Superior temporal gyrus (tissue), 1 donor: ENCODE measurements at regions not wholly inside any gene's neighbourhood (a gene's known extent, or its start where the extent isn't known, plus 50 kb on each side); places are given as distances from the start of the nearest gene placed in this dataset.

Experiments used
- DNase-seq: peaks from one replicate; pipeline ENCODE4 v3.0.0-alpha.2; 2016; ENCODE audit errors: extremely low spot score

DNA sequence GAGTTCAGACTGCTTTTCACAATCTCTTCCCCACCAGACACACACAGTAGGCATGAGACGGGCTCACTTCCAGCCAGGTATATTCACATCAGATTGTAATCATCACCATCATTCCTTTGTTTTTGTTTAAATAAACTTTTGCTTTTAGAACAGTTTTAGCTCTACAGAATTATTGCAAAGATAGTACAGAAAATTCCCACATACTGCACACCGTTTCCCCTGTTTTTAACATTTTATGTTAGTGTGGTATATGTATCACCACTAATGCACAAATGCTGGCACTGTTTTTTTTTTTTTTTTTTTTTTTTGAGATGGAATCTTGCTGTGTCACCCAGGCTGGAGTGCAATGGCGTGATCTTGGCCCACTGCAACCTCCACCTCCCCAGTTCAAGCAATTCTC is 83.3 kb upstream of the ANO1 start:
- DNase-seq: no peak

DNA sequence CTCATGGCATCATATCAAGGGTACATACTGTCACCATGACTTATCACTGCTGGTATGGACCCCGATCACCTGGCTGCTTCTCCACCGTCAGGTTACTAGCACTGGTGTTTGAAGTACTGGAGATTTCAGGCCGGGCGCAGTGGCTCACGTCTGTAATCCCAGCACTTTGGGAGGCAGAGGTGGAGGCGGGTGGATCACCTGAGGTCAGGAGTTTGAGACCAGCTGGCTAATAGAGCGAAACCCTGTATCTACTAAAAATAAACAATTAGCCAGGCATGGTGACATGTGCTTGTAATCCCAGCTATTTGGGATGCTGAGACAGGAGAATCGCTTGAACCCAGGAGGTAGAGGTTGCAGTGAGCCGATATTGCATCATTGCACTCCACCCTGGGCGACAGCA is 82.4 kb upstream of the ANO1 start:
- no peak for DNase-seq

DNA sequence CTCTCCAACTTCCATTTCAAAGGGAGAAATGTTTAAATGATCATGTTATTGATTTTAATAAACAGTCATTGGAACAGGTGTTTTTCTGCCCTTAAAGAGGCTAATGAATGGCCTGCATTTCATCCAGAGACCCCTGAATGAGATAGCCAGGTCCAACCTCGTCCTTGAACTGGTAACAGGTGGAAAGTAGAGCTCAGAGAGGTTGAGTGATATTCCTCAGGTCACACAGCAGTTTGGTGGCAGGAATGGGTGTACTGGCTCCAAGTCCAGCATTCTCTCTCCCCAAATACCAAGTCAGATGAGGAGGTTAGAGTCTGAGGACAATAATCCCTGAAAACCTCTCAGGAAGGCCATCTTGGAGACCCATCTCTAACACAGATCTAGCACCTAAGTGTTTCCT is 81.7 kb upstream of the ANO1 start:
- DNase-seq: no peak

DNA sequence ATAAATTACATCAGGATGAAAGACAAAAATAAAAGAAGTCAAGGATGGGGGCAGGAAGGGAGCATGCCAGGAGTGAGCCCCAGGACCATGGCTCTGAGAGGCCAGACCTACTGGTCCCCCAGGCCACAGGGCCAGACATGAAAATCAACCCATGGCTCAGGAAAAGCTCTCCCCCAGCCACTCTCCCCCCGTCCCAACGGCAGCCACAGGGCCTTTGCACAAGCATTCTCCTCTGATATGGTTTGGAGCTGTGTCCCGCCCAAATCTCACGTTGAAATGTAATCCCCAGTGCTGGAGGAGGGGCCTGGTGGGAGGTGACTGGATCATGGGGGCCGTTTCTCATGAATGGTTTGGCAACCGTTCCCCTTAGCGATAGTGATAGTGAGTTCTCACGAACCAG is 80.8 kb upstream of the ANO1 start:
- DNase-seq: no peak

DNA sequence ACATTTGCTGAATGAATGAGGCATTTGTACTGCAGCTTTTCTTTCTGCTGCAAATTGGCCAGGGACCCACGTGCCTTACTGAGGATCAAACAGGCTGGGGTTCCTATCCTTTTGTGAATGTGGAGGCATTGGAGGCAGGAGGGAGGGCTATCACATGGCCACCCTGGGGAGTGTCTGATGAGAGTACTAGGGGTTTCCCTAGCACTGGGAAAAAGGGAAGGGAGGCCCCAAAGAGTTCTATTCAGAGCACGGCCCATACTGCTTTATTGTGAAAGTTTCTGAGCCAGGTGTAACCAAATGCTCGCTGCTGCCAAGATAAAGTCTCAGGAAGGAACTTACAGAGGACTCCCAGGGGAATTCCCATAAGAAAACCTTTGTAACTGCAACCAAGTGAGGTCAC is 78.4 kb upstream of the ANO1 start:
- DNase-seq: no peak

DNA sequence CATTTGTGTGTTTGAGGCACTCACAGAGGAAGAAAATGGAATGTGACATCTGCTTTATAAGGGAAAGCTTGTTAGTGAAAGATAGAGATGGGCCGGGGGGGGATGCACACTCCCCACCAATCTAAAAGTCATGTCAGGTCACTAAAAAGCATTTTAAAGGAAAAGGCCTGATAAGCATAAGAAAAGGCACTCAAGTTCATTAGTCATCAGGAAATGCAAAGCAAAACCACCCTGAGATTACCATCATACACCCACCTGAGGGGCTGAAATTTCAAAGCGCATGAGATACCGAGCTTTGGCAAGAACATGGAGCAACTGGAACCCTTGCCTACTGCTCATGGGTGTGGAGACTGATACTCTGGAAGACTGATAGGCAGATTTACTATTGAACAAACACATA is 77.9 kb upstream of the ANO1 start:
- DNase-seq: no peak

DNA sequence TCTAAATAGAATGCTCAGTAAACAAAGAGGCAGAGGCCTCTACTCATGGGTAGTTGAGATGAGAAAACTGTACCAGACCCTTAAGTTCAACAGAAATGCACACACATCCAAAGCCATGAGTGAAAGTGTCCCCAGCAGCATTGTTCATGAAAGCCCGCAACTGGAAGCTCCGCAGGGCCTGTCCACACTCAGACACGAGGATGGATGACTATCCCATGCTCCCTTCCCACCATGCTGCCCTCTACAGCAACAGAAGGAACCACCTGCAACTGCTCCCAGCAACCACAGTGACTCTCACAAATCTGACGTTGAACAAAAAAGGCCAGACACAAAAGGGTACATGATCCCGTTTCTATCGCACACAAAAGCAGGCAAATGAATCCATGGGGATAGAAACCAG is 76.9 kb upstream of the ANO1 start:
- no peak for DNase-seq

DNA sequence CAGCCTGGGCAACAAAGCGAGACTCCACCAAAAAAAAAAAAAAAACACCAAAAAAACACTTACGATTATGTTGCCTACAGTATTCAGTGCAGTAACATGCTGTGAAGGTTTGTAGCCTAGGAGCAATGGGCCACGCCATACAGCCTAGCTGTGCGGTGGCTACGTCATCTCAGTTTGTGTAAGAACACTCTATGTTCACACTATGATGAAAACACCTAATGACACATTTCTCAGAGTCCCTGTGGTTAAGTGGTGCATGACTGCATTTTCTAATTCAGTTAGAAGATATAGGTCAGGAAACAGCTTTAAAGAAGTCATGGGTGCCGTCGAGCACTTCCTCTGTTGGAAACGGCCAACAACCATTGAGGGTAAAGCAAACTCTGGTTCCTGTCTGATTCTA is 75.7 kb upstream of the ANO1 start:
- no peak for DNase-seq

DNA sequence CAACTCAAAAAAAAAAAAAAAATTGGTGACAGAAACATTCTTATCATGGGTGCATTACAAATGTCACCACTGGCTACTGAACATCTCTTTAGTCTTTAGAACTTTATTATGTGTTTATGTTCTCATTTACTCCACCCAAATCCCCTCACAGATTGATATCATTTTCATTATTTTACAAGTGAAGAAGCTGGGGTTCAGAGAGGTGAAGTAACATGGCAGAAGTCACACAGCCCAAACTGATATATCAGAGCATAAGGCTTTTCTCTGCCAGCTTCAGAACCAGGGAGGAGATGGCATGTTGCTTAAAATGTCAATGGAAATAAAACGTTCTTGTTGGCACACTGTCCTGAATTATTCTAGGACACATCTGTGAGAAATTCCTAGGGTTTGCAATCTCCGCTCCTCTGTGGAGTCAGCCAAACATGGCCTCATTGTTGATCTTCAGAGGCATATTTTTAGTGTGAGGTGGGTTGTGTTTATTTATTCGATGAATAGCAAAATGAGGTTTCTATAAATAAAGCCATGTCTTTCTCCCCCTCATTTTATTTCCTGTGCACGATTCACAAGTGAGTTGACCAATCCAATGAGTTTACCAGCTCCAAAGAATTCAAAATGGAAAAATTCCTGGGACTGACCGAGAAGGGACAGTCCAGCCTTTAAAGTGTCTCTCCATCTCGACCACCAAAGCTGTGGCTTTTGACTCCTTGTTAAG is 72.9 kb upstream of the ANO1 start:
- DNase-seq: peak; percentile 26

DNA sequence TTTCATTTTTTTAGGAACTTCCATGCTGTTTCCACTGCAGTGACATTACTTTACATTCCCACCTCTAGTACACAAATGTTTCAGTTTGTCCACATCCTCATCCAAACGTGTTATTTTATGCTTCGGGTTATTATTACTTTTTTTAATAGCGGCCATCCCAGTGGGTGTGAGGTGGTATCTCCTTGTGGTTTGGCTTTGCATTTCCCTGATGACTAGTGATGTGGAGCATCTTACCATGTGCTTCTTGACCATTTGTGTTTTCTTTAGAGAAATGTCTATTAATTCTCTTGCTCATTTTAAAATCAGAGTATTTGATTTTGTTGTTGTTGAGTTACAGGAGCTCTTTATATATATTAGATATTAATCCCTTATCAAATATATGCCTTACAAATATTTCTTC is 70.3 kb upstream of the ANO1 start:
- DNase-seq: no peak

DNA sequence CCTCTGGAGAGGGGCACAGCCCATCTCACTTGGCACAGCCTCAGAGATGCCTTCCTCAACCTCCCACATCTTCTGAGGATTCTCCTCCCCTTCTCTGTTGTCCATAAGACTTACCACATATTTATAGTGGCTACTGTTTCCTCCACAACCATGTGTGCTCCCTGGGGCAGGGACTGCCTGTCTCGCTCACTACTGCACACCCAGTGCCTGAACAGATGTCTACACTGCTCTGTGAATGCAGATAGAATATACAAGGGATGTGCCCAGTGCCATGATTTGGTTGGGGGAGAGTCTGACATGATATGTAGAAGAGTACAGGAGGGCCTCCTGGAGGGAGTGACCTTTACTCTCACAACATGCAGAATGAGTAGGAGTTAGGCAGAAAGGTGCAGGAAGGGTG is 67.3 kb upstream of the ANO1 start:
- DNase-seq: no peak

DNA sequence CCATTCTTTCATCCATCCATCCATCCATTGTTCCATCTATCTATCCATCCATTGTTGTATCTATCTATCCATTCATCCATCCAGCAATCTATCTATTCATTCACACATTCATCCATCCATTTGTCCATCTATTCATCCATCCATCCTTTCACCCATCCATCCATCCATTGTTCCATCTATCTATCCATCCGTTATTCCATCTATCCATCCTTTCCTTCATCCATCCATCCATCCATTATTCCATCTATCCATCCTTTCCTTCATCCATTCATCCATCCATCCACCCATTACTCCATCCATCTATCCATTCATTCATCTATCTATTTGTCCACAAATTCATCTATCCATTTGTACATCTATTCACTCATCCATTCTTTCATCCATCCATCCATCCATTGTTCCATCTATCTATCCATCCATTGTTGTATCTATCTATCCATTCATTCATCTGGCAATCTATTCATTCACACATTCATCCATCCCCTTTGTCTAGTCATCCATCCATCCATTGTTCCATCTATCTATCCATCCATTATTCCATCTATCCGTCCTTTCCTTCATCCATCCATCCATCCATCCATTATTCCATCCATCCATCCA is 65.9 kb upstream of the ANO1 start:
- no peak for DNase-seq

DNA sequence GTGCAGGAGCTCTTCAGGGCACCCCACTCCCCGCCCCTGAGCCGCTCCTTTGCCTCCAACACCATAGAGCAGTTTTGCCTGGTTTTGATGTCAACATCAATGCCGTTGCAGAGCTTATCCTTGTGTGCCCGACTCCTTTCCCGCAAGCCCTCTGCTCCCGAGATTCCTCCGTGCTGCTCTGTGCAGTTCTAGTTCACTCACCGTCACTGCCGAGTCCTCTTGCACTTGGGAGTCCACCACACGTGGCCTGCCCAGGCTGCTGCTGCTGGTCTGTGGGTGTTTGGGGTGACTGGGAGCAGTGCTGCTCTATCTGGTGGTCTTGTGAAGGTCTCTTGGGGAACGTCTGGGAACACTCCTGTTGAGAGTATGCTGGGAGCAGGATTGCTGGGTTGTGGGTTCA is 63.8 kb upstream of the ANO1 start:
- no peak for DNase-seq

DNA sequence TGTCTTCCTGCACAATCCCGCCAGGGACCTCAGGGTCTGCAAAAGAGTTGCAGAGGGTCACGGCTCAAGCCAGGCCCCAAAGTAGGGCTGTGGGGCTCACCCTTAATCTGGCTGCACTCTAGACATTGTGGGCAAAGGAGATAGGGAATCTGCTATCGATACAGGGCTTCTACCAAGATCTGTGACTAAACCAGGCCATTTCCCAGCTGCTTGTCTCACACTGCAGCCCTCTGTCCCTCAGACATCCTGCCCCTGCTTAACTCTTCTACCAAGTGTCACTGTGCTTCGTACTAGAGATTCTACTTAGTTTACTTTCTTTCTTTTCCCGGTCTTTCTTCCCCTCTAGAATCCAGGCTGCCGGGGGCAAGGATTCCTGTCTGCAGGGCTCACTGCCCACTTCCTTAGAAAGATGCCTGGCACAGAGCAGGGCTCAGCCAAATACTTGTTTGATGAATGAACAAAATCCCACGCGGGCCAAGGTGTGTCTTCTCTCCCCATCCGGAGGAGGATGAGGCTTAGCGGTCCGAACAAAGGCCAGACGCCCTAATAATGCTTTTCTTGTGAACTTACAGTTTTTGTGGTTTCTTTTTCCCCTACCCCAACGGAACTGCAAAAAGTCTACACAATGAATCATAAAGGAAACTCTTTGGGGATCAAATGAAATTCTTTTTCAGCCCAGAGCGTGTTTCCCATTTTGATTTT is 61.3 kb upstream of the ANO1 start:
- no peak for DNase-seq

DNA sequence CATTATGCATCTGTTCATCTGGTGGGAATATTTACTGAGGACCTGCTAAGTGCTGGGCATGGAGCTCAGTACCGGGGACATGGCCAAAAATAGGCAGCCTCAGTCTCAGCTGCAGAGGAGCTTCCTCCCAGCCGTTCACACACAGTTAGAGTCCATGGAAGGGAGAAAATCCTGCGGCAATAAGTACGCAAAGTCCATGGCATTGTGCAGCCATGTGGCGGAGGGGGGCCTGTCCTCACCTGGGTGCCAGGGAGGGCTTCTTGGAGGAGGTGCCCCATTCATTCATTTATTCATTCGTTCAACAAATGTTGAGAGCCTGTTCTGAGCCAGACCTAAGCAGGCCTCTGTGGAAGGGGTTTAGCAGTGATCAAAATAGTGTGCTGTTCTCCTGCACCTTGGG is 59.3 kb upstream of the ANO1 start:
- DNase-seq: no peak

DNA sequence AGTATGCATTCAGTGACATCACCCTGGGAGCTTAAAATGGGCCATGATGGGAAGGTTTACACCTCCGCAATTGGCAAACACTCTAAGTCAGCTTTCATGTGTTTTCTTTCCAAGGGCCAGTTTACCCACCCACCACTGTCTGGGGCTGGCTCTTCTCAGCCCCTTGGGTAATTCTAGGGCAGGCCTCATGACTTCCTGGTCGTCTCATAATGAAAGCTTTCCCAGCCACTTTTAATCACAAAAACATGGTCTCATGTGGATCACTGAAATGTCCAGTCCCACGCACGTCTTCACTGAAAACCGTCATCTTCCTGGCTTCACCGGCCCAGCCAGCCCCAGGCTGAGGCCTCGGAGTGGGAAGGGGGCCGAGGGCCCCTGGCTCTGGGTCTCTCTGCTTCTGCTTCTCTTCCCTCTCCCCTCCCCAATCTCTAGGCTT is 58.5 kb upstream of the ANO1 start:
- DNase-seq: no peak

DNA sequence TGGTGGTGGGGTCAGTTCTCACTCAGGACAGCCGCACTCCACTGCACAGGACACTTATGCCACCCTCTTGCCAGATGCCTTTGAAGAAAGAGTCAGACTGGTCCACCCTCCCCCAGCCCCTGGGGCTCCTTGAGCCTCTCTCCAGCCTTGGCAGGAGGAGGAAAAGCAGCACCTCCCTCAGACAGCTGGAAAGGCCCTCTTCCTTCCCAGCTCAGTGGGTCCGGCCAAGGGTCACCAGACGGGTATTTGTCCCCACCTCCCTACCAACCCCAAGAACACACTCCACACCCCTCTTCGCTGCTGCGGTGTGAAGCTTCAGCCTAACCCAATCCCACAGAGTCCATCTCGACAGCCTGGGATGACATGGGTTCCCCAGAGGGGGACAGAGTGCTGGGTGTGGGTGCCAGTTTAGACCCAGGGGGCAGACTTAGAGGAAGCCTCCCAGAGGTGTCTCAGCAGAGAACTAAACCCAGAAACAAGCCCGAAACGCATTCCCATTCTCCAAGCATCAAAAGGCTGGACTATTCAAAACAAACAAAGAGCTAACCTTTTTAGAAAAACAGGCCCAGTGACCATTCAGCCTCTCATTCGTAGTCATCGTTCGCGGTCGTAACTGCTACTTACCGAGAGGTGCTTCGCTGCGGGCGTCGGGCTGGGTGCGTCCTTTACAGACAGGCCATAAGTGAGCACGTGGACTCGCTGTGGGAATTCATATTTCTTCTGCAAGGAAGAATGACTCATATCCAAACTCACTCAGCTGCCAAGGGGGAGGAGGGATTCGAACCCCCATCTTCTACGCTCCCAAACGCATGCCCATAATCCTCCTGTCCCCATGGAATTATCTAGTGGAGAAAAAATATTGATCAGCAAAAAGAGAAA is 57.5 kb upstream of the ANO1 start:
- DNase-seq: no peak

DNA sequence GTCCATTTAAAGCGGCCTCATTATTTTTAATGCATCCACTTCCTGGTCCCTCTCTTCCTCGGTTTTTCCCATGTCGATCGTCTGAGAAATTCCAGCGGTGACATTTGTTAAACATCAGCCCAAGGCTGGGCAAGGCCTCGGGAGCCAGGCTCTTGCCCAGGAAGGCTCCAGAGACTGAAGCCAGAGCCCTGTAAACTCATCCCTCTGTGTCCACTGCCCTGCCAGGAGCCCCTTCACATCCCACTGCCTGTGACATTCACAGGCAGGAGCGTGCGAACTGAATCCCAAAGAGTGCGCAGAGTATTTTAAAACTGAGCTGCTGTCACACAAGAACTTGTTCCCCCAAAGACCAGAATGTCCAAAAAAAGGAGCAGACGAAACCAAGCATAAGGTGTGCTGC is 56.5 kb upstream of the ANO1 start:
- DNase-seq: no peak

DNA sequence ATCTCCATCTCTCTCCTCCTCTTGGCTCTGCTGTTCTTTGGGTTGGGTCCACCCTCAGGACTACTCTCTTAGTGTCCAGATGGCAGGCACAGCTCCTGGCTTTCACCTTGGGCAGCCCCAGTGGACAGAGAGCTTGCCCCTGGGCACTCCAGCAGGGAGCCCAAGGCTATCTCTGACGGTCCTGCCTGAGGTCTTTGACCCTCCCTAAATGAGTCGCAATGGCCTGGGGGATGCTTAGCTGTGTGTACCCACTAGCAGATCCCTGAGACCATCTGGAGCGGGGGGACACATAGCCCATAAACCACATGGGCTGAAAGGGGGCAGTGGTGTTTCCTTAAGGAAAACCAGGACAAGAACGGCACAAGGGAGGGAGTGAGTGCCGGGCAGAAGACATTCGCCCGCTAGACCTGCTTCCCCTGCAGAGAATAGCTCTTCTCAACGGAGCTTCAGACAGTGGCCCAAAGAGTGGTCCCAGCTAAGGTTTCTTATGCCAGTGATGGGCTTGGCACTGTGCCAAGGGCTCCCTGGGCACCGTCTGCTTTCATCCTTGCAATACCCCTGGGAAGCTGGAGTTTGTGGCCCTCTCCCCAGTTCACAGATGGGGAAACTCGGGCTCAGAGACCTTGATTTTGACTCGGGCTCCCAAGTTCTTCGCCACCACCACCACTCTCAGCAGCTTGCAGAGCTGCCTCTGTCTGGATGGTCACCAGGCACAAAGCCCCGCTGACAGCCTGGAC is 53.9 kb upstream of the ANO1 start:
- DNase-seq: no peak

DNA sequence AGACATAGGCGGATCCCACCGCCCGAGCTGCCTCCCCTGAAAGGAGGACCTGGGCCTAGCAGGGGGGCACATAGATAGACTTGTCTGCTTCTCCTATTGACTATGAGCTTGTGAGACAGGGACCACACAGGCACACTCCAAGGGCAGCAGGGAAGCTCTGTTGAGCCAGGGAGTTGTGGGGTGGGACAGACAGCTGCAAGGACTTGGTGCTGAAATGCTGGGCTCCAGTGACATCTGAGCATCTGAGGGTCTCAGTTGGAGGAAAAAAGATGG is 53.4 kb upstream of the ANO1 start:
- no peak for DNase-seq

DNA sequence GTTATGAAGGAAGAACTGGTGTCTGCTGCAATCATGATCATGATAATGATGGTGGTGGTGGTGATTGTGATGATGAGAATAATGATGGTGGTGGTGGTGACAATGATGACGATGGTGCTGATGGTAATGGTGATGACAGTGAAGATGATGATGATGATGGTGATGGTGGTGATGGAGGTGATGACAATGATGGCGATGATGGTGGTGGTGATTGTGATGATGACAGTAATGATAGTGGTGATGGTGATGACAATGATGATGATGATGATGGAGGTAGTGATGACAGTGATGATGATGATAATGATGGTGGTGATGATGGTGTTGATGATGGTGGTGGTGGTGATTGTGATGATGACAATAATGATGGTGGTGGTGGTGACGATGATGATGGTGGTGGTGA is 52.8 kb upstream of the ANO1 start:
- DNase-seq: no peak

DNA sequence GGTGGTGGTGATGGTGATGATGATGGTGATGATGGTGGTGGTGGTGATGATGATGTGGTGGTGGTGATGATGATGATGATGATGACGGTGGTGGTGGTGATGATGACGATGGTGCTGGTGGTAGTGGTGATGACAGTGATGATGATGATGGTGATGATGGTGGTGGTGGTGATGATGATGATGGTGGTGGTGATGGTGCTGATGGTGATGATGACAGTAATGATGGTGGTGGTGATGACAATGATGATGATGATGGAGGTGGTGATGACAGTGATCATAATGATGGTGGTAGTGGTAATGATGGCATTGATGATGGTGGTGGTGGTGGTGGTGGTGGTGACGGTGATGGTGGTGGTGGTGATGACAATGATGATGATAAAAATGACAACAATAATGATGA is 52.1 kb upstream of the ANO1 start:
- no peak for DNase-seq
